Brain microvascular endothelial cell (primary cell): ENCODE measurements at regions not wholly inside any gene's neighbourhood (a gene's known extent, or its start where the extent isn't known, plus 50 kb on each side); places are given as distances from the start of the nearest gene placed in this dataset.

ENCODE experiments used
- DNase-seq: peaks from one replicate; pipeline ENCODE4 v3.0.0-alpha.2; 2020
- H3K27ac ChIP-seq: fragments of 250-450 bp; sonication (Bioruptor Pico); 2 replicates; pipeline ENCODE4 v1.5.1; 2020; ENCODE audit warnings: mild to moderate bottlenecking, moderate library complexity
- H3K27me3 ChIP-seq: fragments of 250-450 bp; sonication (Bioruptor Pico); replicated peaks from 2 replicates; pipeline ENCODE4 v1.5.1; 2020; ENCODE audit warnings: mild to moderate bottlenecking
- H3K36me3 ChIP-seq: fragments of 250-450 bp; sonication (Bioruptor Pico); replicated peaks from 2 replicates; pipeline ENCODE4 v1.5.1; 2020; ENCODE audit warnings: mild to moderate bottlenecking
- H3K4me3 ChIP-seq: 2 replicates; pipeline ENCODE4 v1.5.1; 2011; ENCODE audit warnings: low read depth, mild to moderate bottlenecking, control low read depth, low read length, moderate library complexity
- in situ Hi-C: cut with HindIII; loops from 2 replicates; pipeline ENCODE4 v1.10.0; 2017; ENCODE audit warnings: low sequenced_read_pairs, low pct_ligation_motif_present
- TF ChIP-seq, protein P1 (sequence below): IDR thresholded peaks from 2 replicates; pipeline ENCODE4 v1.5.1; 2011; ENCODE audit warnings: low read depth, mild to moderate bottlenecking, moderate library complexity, low read length, control low read depth, inconsistent platforms; ENCODE audit errors: missing control alignments

DNA sequence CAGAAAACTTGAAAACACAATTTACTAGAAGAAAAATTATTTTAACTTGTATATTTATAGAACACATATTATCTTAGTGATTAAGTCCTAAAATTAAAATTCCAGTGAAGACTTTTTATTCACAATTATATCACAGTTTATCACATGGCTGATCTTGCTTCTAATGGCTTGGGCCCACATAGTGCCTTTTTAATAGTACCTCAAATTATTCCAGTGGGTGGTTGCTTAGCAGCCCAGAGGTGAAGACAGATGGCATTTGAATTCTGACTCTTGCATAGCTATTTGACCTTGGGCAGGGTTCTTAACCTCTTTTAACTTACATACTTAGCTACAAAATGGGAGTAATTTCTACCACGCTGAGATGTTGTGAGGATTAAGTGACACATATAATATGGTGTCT, 214.7 kb upstream of the SGO1 start:
- H3K4me3 ChIP-seq = no peak overlapping the region
- no peaks in the 10 kb centered on the region for H3K36me3 ChIP-seq
- H3K27me3 ChIP-seq = no peaks in the 10 kb centered on the region
- no peak for DNase-seq
- H3K27ac ChIP-seq = no peak overlapping the region
- TF ChIP-seq, protein P1, sequence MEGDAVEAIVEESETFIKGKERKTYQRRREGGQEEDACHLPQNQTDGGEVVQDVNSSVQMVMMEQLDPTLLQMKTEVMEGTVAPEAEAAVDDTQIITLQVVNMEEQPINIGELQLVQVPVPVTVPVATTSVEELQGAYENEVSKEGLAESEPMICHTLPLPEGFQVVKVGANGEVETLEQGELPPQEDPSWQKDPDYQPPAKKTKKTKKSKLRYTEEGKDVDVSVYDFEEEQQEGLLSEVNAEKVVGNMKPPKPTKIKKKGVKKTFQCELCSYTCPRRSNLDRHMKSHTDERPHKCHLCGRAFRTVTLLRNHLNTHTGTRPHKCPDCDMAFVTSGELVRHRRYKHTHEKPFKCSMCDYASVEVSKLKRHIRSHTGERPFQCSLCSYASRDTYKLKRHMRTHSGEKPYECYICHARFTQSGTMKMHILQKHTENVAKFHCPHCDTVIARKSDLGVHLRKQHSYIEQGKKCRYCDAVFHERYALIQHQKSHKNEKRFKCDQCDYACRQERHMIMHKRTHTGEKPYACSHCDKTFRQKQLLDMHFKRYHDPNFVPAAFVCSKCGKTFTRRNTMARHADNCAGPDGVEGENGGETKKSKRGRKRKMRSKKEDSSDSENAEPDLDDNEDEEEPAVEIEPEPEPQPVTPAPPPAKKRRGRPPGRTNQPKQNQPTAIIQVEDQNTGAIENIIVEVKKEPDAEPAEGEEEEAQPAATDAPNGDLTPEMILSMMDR = no peak
- in situ Hi-C loops = no loop called here

DNA sequence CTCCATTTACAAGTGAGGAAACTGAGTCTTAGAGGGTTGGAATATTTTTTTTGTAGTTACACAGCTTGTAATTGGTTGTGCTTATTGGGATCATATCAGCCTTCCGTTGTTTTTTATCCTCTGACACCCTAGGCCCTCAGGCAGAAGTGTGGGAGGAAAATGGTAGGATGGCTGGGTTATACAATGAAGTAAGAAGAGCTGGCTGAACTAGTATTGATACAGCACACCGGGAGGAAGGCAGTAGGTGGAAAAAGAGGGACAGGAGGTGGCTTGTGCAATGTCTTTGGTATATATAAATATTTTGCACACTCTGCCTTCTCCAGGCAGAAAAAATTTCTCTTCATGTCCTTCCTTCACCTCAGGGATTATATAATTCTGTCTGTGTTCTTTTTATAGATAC, 214.3 kb upstream of the SGO1 start:
- no peaks in the 10 kb centered on the region for H3K36me3 ChIP-seq
- DNase-seq = no peak
- in situ Hi-C loops = no loop called here
- H3K27ac ChIP-seq = no peak overlapping the region
- no peak overlapping the region for H3K4me3 ChIP-seq
- no peaks in the 10 kb centered on the region for H3K27me3 ChIP-seq
- TF ChIP-seq, protein P1 = no peak

DNA sequence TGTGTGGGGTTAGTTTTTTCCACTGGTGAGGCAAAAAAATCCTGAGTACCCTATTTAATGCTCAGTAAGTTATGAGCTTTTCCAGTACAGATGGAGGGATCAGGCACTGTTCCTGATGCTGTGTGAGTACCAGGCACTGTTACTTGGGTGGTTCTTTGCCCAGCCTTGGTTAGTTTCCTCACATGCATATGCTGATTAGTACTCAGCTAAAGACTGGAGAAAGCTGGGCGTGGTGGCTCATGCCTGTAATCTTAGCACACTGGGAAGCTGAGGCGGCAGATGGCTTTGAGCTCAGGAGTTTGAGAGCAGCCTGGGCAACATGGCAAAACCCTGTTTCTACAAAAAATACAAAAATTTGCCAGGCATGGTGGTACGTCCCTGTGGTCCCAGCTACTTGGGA, 210.3 kb upstream of the SGO1 start:
- H3K27ac ChIP-seq = no peak overlapping the region
- no peak overlapping the region for H3K4me3 ChIP-seq
- no peak for DNase-seq
- in situ Hi-C loops = no loop called here
- H3K36me3 ChIP-seq = no peaks in the 10 kb centered on the region
- H3K27me3 ChIP-seq = no peaks in the 10 kb centered on the region
- TF ChIP-seq, protein P1 = no peak

DNA sequence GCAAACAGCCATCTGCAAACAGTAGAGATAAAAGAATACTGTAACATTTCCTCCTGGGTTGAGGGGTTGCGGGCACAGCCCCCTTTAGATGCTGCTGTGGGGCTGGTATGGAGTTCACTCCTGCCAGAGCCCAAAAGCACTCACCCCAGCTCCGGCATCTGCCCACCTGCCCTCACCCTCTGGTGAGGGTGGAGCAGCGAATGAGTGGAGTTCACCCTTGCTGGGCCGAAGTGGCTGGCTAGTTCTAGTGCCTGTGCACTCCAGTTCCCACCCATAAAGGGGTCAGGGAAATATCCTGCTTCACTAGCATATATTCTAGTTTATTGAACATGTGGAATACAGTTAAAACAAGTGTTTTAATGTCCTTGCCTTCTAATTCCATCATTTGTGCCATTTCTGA, 209.7 kb upstream of the SGO1 start:
- DNase-seq = no peak
- Histone ChIP-seq H3K36me3 (no peaks in the 10 kb centered on the region), H3K27ac (no peak overlapping the region), H3K4me3 (no peak overlapping the region), H3K27me3 (no peaks in the 10 kb centered on the region)
- TF ChIP-seq, protein P1 = no peak
- in situ Hi-C loops = no loop called here

DNA sequence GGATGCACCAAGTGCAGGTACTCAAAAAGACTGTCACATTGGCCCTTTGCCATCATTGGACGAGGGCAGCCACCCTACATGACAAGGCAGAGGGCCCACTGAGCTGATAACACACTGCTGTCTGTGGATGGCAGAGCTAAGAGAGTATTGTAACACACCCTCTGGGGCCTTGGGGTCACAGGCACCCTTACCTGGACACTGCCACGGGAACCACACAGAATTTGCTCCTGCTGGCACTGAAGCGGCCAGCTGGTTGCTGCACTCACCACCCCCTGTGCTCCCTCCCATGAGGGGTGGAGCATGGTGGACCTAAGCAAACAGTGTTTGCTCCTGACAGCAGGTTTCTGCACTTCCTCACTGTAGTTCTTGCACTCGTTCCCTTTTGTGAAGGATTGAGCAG, 208.2 kb upstream of the SGO1 start:
- in situ Hi-C loops = no loop called here
- Histone ChIP-seq H3K4me3 (no peak overlapping the region), H3K27ac (no peak overlapping the region), H3K27me3 (no peaks in the 10 kb centered on the region), H3K36me3 (no peaks in the 10 kb centered on the region)
- TF ChIP-seq, protein P1 = no peak
- DNase-seq = no peak

DNA sequence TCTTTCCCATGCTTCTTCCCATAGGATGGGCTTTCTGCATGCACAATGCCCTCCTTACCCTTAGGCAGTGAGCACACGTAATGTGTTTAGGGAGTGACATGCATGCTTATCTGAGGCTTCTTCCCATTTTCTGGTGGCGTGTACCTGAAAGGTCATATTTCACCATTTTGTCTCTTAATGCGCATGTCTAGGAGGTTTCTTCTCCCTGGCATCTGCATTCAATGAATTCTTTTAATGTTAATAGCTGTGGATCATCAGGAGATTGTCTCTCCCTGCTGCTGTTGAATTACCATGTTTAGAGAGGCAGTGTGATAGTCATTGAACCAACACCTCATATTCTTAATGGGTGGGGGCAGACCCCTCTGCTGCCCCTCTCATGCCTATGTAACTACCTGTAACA, 205.6 kb upstream of the SGO1 start:
- Histone ChIP-seq H3K36me3 (no peaks in the 10 kb centered on the region), H3K27ac (no peak overlapping the region), H3K4me3 (no peak overlapping the region), H3K27me3 (no peaks in the 10 kb centered on the region)
- DNase-seq = no peak
- in situ Hi-C loops = no loop called here
- TF ChIP-seq, protein P1 = no peak
